IPS-20b (cell line): ENCODE measurements at regions not wholly inside any gene's neighbourhood (a gene's known extent, or its start where the extent isn't known, plus 50 kb on each side); places are given as distances from the start of the nearest gene placed in this dataset.

Experiments
- H3K27ac ChIP-seq: one replicate; pipeline ENCODE4 v1.5.1; 2013; ENCODE audit warnings: low read length
- H3K27me3 ChIP-seq: 2 replicates; pipeline ENCODE4 v1.6.1; 2013; ENCODE audit warnings: mild to moderate bottlenecking, low read length, inconsistent platforms; ENCODE audit not compliant: insufficient read depth
- H3K36me3 ChIP-seq: 2 replicates; pipeline ENCODE4 v1.6.1; 2013; ENCODE audit warnings: low read depth, mild to moderate bottlenecking, inconsistent platforms, low read length, moderate library complexity; ENCODE audit not compliant: insufficient read depth
- H3K4me1 ChIP-seq: 2 replicates; pipeline ENCODE4 v1.6.1; 2013; ENCODE audit warnings: mild to moderate bottlenecking, control low read depth, inconsistent platforms, low read length, moderate library complexity; ENCODE audit not compliant: insufficient read depth
- H3K4me3 ChIP-seq: 2 replicates; pipeline ENCODE4 v1.5.1; 2013; ENCODE audit warnings: mild to moderate bottlenecking, low read length, inconsistent platforms
- H3K9ac ChIP-seq: 2 replicates; pipeline ENCODE4 v1.6.1; 2013; ENCODE audit warnings: low read depth, mild to moderate bottlenecking, inconsistent platforms, low read length, moderate library complexity
- H3K9me3 ChIP-seq: 2 replicates; pipeline ENCODE4 v1.6.1; 2013; ENCODE audit warnings: mild to moderate bottlenecking, low read depth, low read length, inconsistent platforms; ENCODE audit not compliant: insufficient read depth

- Histone ChIP-seq H3K4me1 (no peaks in the 10 kb centered on the region), H3K27ac (no peak overlapping the region), H3K27me3 (no peaks in the 10 kb centered on the region), H3K9ac (no peak overlapping the region), H3K36me3 (no peaks in the 10 kb centered on the region), H3K9me3 (no peaks in the 10 kb centered on the region), H3K4me3 (no peak overlapping the region)
Measured at GRCh38 chr10:128491686-128492085, 365.5 kb upstream of the MKI67 start.

- no peaks in the 10 kb centered on the region for H3K27me3 ChIP-seq
- no peaks in the 10 kb centered on the region for H3K36me3 ChIP-seq
- no peak overlapping the region for H3K9ac ChIP-seq
- H3K4me1 ChIP-seq = no peaks in the 10 kb centered on the region
- no peaks in the 10 kb centered on the region for H3K9me3 ChIP-seq
- no peak overlapping the region for H3K27ac ChIP-seq
- H3K4me3 ChIP-seq = no peak overlapping the region
Measured at GRCh38 chr10:128493811-128494210, 367.6 kb upstream of the MKI67 start.

DNA sequence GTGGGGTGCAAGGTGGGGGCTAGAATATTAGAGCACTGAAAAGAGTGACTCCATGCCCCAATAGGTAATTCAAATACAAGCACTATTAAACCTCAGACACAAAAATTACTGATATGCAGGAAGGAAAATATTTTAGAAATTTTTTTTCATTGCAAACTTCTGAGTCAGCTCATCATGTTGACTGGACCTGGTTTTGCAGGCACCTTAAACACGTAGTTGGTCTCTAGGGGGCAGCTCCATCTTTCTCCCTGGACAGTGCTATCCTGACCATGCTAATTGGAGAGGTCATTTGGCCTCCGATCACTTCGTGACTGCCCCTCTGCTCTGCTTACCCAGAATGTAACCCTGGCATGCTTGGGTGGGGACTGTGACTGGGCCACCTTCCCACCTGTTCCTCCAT, 368.4 kb upstream of the MKI67 start:
- Histone ChIP-seq H3K27me3 (no peaks in the 10 kb centered on the region), H3K4me3 (no peak overlapping the region), H3K36me3 (no peaks in the 10 kb centered on the region), H3K9ac (no peak overlapping the region), H3K4me1 (no peaks in the 10 kb centered on the region), H3K9me3 (no peaks in the 10 kb centered on the region), H3K27ac (no peak overlapping the region)

DNA sequence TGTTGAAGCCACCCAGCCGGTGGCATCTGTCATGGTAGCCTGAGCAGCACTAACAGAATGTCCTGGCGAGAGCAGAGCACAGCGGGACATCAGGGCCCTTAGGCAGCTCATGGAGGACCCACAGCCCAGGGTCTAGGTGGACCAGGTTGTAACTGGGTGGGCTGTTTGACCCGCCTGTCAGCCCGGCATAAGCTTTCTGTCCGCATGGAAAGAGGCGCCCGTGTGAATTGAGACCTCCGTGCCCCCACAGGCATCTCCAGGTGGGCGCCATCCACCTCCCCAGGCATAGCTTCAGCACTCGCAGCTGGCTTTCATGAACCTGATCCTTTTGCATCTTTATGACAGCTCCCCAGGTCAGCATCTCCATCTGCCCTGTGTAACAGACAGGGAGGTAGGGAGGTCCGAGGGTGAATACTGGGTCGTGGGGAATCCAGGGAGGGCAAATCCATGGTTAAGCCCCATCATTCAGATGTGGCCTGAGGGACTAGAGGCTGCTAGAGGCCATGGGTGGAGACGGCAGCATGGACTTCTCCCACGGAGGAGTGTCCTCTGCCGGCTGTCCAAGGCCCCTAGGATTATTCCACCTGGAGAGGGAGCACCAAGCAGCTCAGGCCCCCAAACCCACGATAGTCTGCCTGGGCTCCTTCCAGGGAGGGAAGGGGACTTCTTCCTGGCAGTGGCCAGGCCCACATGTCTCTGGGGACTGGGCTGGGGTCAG, 371.6 kb upstream of the MKI67 start:
- no peaks in the 10 kb centered on the region for H3K9me3 ChIP-seq
- H3K36me3 ChIP-seq = no peaks in the 10 kb centered on the region
- H3K27me3 ChIP-seq = no peaks in the 10 kb centered on the region
- no peak overlapping the region for H3K27ac ChIP-seq
- H3K9ac ChIP-seq = no peak overlapping the region
- H3K4me1 ChIP-seq = no peaks in the 10 kb centered on the region
- no peak overlapping the region for H3K4me3 ChIP-seq

DNA sequence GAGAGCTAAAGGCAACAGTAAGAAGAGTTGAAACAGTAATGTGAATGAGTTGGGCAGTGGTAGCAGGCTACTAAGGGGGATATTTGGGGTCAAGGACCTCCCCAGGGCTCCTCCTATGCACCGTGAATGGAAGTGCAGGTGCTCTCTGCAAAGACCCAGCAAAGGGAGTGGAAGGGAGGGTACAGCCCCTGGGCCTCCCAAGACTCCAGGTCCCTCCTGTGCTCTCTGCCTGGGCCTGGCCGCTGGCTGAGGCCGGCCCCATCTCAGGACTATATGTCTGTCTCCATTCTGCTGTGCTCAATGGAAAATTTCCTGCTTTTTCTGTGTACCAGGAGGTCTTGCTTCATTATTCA, 372.1 kb upstream of the MKI67 start:
- H3K4me3 ChIP-seq = no peak overlapping the region
- H3K9me3 ChIP-seq = no peaks in the 10 kb centered on the region
- H3K36me3 ChIP-seq = no peaks in the 10 kb centered on the region
- no peak overlapping the region for H3K27ac ChIP-seq
- H3K27me3 ChIP-seq = no peaks in the 10 kb centered on the region
- H3K9ac ChIP-seq = no peak overlapping the region
- H3K4me1 ChIP-seq = no peaks in the 10 kb centered on the region

GRCh38 chr10:128498746-128499145, 372.5 kb upstream of the MKI67 start:
- H3K4me1 ChIP-seq = no peaks in the 10 kb centered on the region
- no peaks in the 10 kb centered on the region for H3K36me3 ChIP-seq
- no peak overlapping the region for H3K4me3 ChIP-seq
- no peaks in the 10 kb centered on the region for H3K9me3 ChIP-seq
- H3K27me3 ChIP-seq = no peaks in the 10 kb centered on the region
- no peak overlapping the region for H3K27ac ChIP-seq
- H3K9ac ChIP-seq = no peak overlapping the region

GRCh38 chr10:128499486-128499885, 373.3 kb upstream of the MKI67 start:
- H3K27me3 ChIP-seq = no peaks in the 10 kb centered on the region
- H3K9ac ChIP-seq = no peak overlapping the region
- no peaks in the 10 kb centered on the region for H3K36me3 ChIP-seq
- H3K4me3 ChIP-seq = no peak overlapping the region
- H3K27ac ChIP-seq = no peak overlapping the region
- no peaks in the 10 kb centered on the region for H3K9me3 ChIP-seq
- no peaks in the 10 kb centered on the region for H3K4me1 ChIP-seq

DNA sequence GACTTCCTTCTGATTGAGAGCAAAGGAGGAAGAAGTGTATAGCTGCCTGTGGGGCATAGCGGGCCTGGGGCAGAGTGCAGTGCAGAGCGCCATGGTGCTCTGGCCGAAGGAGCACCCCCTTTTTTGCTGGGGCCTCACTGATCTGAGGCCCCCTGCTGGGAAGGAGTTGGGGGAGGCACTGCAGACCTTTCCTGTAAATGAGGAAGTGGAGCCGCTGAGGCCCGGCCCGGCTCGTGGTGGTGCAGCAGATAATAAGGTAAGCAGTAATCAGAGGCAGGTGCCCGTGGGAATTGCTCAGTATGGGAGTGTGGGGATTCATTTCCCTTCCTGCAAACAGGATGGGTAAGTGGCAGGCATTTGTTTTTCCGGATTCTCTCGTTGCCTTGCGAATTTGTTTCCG, 373.7 kb upstream of the MKI67 start:
- Histone ChIP-seq H3K27me3 (no peaks in the 10 kb centered on the region), H3K9me3 (no peaks in the 10 kb centered on the region), H3K4me3 (no peak overlapping the region), H3K4me1 (no peaks in the 10 kb centered on the region; the same call in 1 of the 2 replicates), H3K9ac (no peak overlapping the region), H3K36me3 (no peaks in the 10 kb centered on the region), H3K27ac (no peak overlapping the region)

GRCh38 chr10:128500642-128501041, 374.4 kb upstream of the MKI67 start:
- H3K36me3 ChIP-seq = no peaks in the 10 kb centered on the region
- H3K27me3 ChIP-seq = no peaks in the 10 kb centered on the region
- no peak overlapping the region for H3K27ac ChIP-seq
- no peak overlapping the region for H3K4me3 ChIP-seq
- H3K9me3 ChIP-seq = no peaks in the 10 kb centered on the region
- H3K4me1 ChIP-seq = peaks cover under 1% of the 10 kb centered on the region; the same call in 1 of the 2 replicates
- H3K9ac ChIP-seq = no peak overlapping the region

DNA sequence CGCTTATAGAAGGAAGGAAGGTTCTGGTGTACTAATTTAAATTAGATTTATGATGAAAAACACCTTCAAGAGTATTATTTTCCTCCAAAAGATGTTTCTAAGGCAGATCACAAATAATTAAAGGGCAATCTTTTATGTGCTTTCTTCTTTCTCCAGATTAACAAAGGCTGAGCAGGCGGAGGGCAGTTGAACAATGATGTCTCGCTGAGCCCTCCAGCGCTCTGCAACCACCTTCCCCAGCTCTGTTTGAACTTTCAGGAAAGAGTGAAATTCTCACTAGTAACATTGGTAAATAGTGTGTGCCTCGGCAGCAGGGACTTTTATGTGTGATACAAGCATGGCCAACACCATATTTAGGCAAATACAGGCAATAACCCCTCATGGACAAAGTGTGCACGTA, 379.1 kb upstream of the MKI67 start:
- Histone ChIP-seq H3K27me3 (no peaks in the 10 kb centered on the region), H3K4me1 (peaks cover 3% of the 10 kb centered on the region; the same call in 1 of the 2 replicates), H3K27ac (no peak overlapping the region), H3K9ac (no peak overlapping the region), H3K36me3 (no peaks in the 10 kb centered on the region), H3K9me3 (no peaks in the 10 kb centered on the region), H3K4me3 (no peak overlapping the region)

DNA sequence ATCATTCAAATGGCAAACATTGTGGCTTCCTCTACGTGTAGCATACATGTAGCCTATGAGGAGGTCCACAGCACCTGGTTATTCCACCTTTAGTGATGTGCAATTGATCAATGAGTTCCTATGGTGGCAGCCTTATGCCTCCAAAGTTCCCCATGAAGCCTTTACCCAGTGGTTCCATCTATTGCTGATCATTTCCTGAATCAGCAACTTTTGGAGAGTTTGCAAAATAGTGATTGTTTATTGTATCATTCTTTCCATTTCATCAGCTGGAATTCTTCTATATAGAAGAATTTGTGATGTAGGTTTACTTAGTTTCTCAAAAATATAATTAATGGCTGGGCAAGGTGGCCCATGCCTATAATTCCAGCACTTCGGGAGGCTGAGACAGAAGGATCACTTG, 380.2 kb upstream of the MKI67 start:
- no peak overlapping the region for H3K9ac ChIP-seq
- H3K27me3 ChIP-seq = no peaks in the 10 kb centered on the region
- no peaks in the 10 kb centered on the region for H3K9me3 ChIP-seq
- no peak overlapping the region for H3K27ac ChIP-seq
- peaks cover 3% of the 10 kb centered on the region; the same call in 1 of the 2 replicates for H3K4me1 ChIP-seq
- H3K36me3 ChIP-seq = no peaks in the 10 kb centered on the region
- H3K4me3 ChIP-seq = no peak overlapping the region

DNA sequence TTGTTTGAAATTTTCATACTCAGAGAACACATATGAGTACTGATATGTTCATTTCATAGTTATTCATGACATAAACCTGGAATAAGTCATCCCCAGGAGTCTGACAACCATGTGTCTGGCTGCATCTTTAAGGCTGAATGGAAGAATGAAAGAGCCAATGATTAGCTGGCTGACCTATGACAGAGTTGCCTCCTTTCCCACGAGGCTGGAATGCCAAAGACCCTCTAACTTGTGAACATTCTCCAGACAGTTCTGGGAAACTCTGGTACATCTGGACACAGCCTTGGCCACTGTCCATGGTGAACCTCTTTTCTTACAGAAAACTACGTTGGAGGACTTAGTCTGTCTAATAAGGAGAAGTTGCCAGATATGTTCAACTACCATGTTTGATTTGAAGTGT, 380.8 kb upstream of the MKI67 start:
- no peaks in the 10 kb centered on the region for H3K27me3 ChIP-seq
- H3K36me3 ChIP-seq = no peaks in the 10 kb centered on the region
- no peak overlapping the region for H3K27ac ChIP-seq
- H3K9ac ChIP-seq = no peak overlapping the region
- no peaks in the 10 kb centered on the region for H3K9me3 ChIP-seq
- no peak overlapping the region for H3K4me3 ChIP-seq
- H3K4me1 ChIP-seq = peaks cover 3% of the 10 kb centered on the region; the same call in 1 of the 2 replicates
